Parathyroid adenoma (tissue), 2 donors: ENCODE measurements at regions not wholly inside any gene's neighbourhood (a gene's known extent, or its start where the extent isn't known, plus 50 kb on each side); places are given as distances from the start of the nearest gene placed in this dataset.

Experiments
- H2AFZ ChIP-seq: fragments of 300-600 bp; sonication (generic); one replicate; pipeline ENCODE4 v1.7.0; 2017; ENCODE audit warnings: antibody characterized with exemption, mild to moderate bottlenecking
- H3K27ac ChIP-seq: fragments of 300-600 bp; sonication (generic); one replicate; pipeline ENCODE4 v1.7.0; 2017
- H3K27me3 ChIP-seq: fragments of 300-600 bp; sonication (generic); one replicate; pipeline ENCODE4 v1.7.0; 2017; ENCODE audit warnings: low read length; ENCODE audit not compliant: control insufficient read depth, insufficient read depth
- H3K36me3 ChIP-seq: fragments of 300-600 bp; sonication (generic); one replicate; pipeline ENCODE4 v1.7.0; 2017; ENCODE audit warnings: low read length; ENCODE audit not compliant: control insufficient read depth, insufficient read depth
- H3K4me1 ChIP-seq: fragments of 300-600 bp; sonication (generic); one replicate; pipeline ENCODE4 v1.7.0; 2017; ENCODE audit warnings: control low read depth
- H3K4me2 ChIP-seq: fragments of 300-600 bp; sonication (generic); one replicate; pipeline ENCODE4 v1.7.0; 2017; ENCODE audit warnings: low read length
- H3K4me3 ChIP-seq: fragments of 300-600 bp; sonication (generic); one replicate; pipeline ENCODE4 v1.7.0; 2017; ENCODE audit warnings: low read depth, low read length
- H3K79me2 ChIP-seq: fragments of 300-600 bp; sonication (generic); one replicate; pipeline ENCODE4 v1.7.0; 2017; ENCODE audit warnings: control low read depth
- H3K9ac ChIP-seq: fragments of 300-600 bp; sonication (generic); one replicate; pipeline ENCODE4 v1.7.0; 2017; ENCODE audit warnings: mild to moderate bottlenecking
- H3K9me3 ChIP-seq: fragments of 300-600 bp; sonication (generic); one replicate; pipeline ENCODE4 v1.7.0; 2017; ENCODE audit warnings: low read length; ENCODE audit not compliant: control insufficient read depth
- CTCF ChIP-seq: fragments of 300-600 bp; sonication (generic); IDR thresholded peaks from one replicate; pipeline ENCODE4 v1.7.0; 2017; ENCODE audit warnings: antibody characterized with exemption, mild to moderate bottlenecking
- donor health status: primary hyperparathyroidism.

- Histone ChIP-seq H2AFZ (no peak overlapping the region), H3K9ac (no peak overlapping the region), H3K79me2 (no peaks in the 10 kb centered on the region), H3K4me3 (no peak overlapping the region), H3K4me2 (no peak overlapping the region), H3K4me1 (no peaks in the 10 kb centered on the region), H3K27me3 (no peaks in the 10 kb centered on the region), H3K27ac (no peak overlapping the region), H3K9me3 (peaks cover 4% of the 10 kb centered on the region), H3K36me3 (no peaks in the 10 kb centered on the region)
- TF ChIP-seq CTCF = no peak
Observed at GRCh38 chr3:189567766-189568420, 63.3 kb upstream of the TP63 start.

GRCh38 chr3:189568961-189569360 is 62.2 kb upstream of the TP63 start:
- Histone ChIP-seq H3K36me3 (no peaks in the 10 kb centered on the region), H3K9me3 (peaks cover 4% of the 10 kb centered on the region), H3K4me2 (no peak overlapping the region), H2AFZ (no peak overlapping the region), H3K4me1 (no peaks in the 10 kb centered on the region), H3K79me2 (no peaks in the 10 kb centered on the region), H3K9ac (no peak overlapping the region), H3K27me3 (no peaks in the 10 kb centered on the region), H3K4me3 (no peak overlapping the region), H3K27ac (no peak overlapping the region)
- TF ChIP-seq CTCF = no peak

GRCh38 chr3:189569473-189569872 is 61.7 kb upstream of the TP63 start:
- H3K4me3 ChIP-seq = no peak overlapping the region
- no peaks in the 10 kb centered on the region for H3K4me1 ChIP-seq
- peaks cover 4% of the 10 kb centered on the region for H3K9me3 ChIP-seq
- no peaks in the 10 kb centered on the region for H3K79me2 ChIP-seq
- no peaks in the 10 kb centered on the region for H3K27me3 ChIP-seq
- H3K27ac ChIP-seq = no peak overlapping the region
- no peaks in the 10 kb centered on the region for H3K36me3 ChIP-seq
- H2AFZ ChIP-seq = no peak overlapping the region
- no peak for TF ChIP-seq CTCF
- H3K4me2 ChIP-seq = no peak overlapping the region
- no peak overlapping the region for H3K9ac ChIP-seq

- H3K9me3 ChIP-seq = peaks cover 4% of the 10 kb centered on the region
- H2AFZ ChIP-seq = no peak overlapping the region
- H3K36me3 ChIP-seq = no peaks in the 10 kb centered on the region
- H3K27ac ChIP-seq = no peak overlapping the region
- H3K4me2 ChIP-seq = no peak overlapping the region
- H3K79me2 ChIP-seq = no peaks in the 10 kb centered on the region
- no peak overlapping the region for H3K4me3 ChIP-seq
- no peaks in the 10 kb centered on the region for H3K4me1 ChIP-seq
- no peak for TF ChIP-seq CTCF
- no peaks in the 10 kb centered on the region for H3K27me3 ChIP-seq
- H3K9ac ChIP-seq = no peak overlapping the region
Observed at GRCh38 chr3:189570916-189571315, 60.3 kb upstream of the TP63 start.

GRCh38 chr3:189572249-189572648 is 58.9 kb upstream of the TP63 start:
- Histone ChIP-seq H3K9me3 (peaks cover 4% of the 10 kb centered on the region), H3K4me1 (no peaks in the 10 kb centered on the region), H3K79me2 (no peaks in the 10 kb centered on the region), H3K4me2 (no peak overlapping the region), H3K4me3 (no peak overlapping the region), H3K36me3 (no peaks in the 10 kb centered on the region), H3K9ac (no peak overlapping the region), H2AFZ (no peak overlapping the region), H3K27me3 (no peaks in the 10 kb centered on the region), H3K27ac (no peak overlapping the region)
- no peak for TF ChIP-seq CTCF
